ENCODE measurements at regions not wholly inside any gene's neighbourhood (a gene's known extent, or its start where the extent isn't known, plus 50 kb on each side); places are given as distances from the start of the nearest gene placed in this dataset.
"Not testable (repeated sequence)": the region's sequence is repeated elsewhere in the genome, so short reads cannot be mapped to it uniquely, and the experiment has no call there.

GRCh38 chr17:71578446-71578845 is 542.4 kb upstream of the SOX9 start:
- no peaks in the 10 kb centered on the region for H3K9me3 ChIP-seq (ENCODE audit: low read length)
- no peaks in the 10 kb centered on the region for H3K36me3 ChIP-seq (ENCODE audit: insufficient read depth, low read length)
- H3K4me3 ChIP-seq (ENCODE audit: low read length): no peak overlapping the region
- no peaks in the 10 kb centered on the region for H3K27me3 ChIP-seq (ENCODE audit: insufficient read depth, low read length)
- no peaks in the 10 kb centered on the region for H3K4me1 ChIP-seq (ENCODE audit: insufficient read depth, low read length)
- H2AFZ ChIP-seq (ENCODE audit: low read depth, low read length): no peak overlapping the region

- H3K4me1 ChIP-seq (ENCODE audit: insufficient read depth, low read length): no peaks in the 10 kb centered on the region
- no peaks in the 10 kb centered on the region for H3K27me3 ChIP-seq (ENCODE audit: insufficient read depth, low read length)
- H3K36me3 ChIP-seq (ENCODE audit: insufficient read depth, low read length): no peaks in the 10 kb centered on the region
- no peaks in the 10 kb centered on the region for H3K9me3 ChIP-seq (ENCODE audit: low read length)
- H3K4me3 ChIP-seq (ENCODE audit: low read length): no peak overlapping the region
- no peak overlapping the region for H2AFZ ChIP-seq (ENCODE audit: low read depth, low read length)
Observed at GRCh38 chr17:71580220-71580619, 540.6 kb upstream of the SOX9 start.

- no peaks in the 10 kb centered on the region for H3K9me3 ChIP-seq (ENCODE audit: low read length)
- H3K4me1 ChIP-seq (ENCODE audit: insufficient read depth, low read length): no peaks in the 10 kb centered on the region
- no peak overlapping the region for H3K4me3 ChIP-seq (ENCODE audit: low read length)
- H2AFZ ChIP-seq (ENCODE audit: low read depth, low read length): no peak overlapping the region
- H3K36me3 ChIP-seq (ENCODE audit: insufficient read depth, low read length): no peaks in the 10 kb centered on the region
- no peaks in the 10 kb centered on the region for H3K27me3 ChIP-seq (ENCODE audit: insufficient read depth, low read length)
Observed at GRCh38 chr17:71585540-71585939, 535.3 kb upstream of the SOX9 start.

- Histone ChIP-seq H3K36me3 (ENCODE audit: insufficient read depth, low read length) (no peaks in the 10 kb centered on the region), H3K4me1 (ENCODE audit: insufficient read depth, low read length) (no peaks in the 10 kb centered on the region), H3K27me3 (ENCODE audit: insufficient read depth, low read length) (no peaks in the 10 kb centered on the region), H3K4me3 (ENCODE audit: low read length) (no peak overlapping the region), H3K9me3 (ENCODE audit: low read length) (no peaks in the 10 kb centered on the region), H2AFZ (ENCODE audit: low read depth, low read length) (no peak overlapping the region)
Observed at GRCh38 chr17:71592431-71592830, 528.4 kb upstream of the SOX9 start.

GRCh38 chr17:71593078-71593477 is 527.7 kb upstream of the SOX9 start:
- Histone ChIP-seq H3K4me1 (ENCODE audit: insufficient read depth, low read length) (no peaks in the 10 kb centered on the region), H3K9me3 (ENCODE audit: low read length) (no peaks in the 10 kb centered on the region), H3K36me3 (ENCODE audit: insufficient read depth, low read length) (no peaks in the 10 kb centered on the region), H3K4me3 (ENCODE audit: low read length) (no peak overlapping the region), H3K27me3 (ENCODE audit: insufficient read depth, low read length) (no peaks in the 10 kb centered on the region), H2AFZ (ENCODE audit: low read depth, low read length) (no peak overlapping the region)

GRCh38 chr17:71599583-71599982 is 521.2 kb upstream of the SOX9 start:
- not testable (repeated sequence) for H3K36me3 ChIP-seq (ENCODE audit: insufficient read depth, low read length); H3K4me3 ChIP-seq (ENCODE audit: low read length); H3K4me1 ChIP-seq (ENCODE audit: insufficient read depth, low read length); H3K9me3 ChIP-seq (ENCODE audit: low read length); H3K27me3 ChIP-seq (ENCODE audit: insufficient read depth, low read length); H2AFZ ChIP-seq (ENCODE audit: low read depth, low read length)

- H3K9me3 ChIP-seq (ENCODE audit: low read length): no peaks in the 10 kb centered on the region
- H3K27me3 ChIP-seq (ENCODE audit: insufficient read depth, low read length): no peaks in the 10 kb centered on the region
- no peaks in the 10 kb centered on the region for H3K4me1 ChIP-seq (ENCODE audit: insufficient read depth, low read length)
- no peaks in the 10 kb centered on the region for H3K36me3 ChIP-seq (ENCODE audit: insufficient read depth, low read length)
- no peak overlapping the region for H2AFZ ChIP-seq (ENCODE audit: low read depth, low read length)
- no peak overlapping the region for H3K4me3 ChIP-seq (ENCODE audit: low read length)
Observed at GRCh38 chr17:71600137-71600789, 520.6 kb upstream of the SOX9 start.

- H3K4me1 ChIP-seq (ENCODE audit: insufficient read depth, low read length): no peaks in the 10 kb centered on the region
- no peaks in the 10 kb centered on the region for H3K27me3 ChIP-seq (ENCODE audit: insufficient read depth, low read length)
- no peak overlapping the region for H2AFZ ChIP-seq (ENCODE audit: low read depth, low read length)
- H3K36me3 ChIP-seq (ENCODE audit: insufficient read depth, low read length): no peaks in the 10 kb centered on the region
- no peak overlapping the region for H3K4me3 ChIP-seq (ENCODE audit: low read length)
- H3K9me3 ChIP-seq (ENCODE audit: low read length): no peaks in the 10 kb centered on the region
Observed at GRCh38 chr17:71601894-71602504, 518.8 kb upstream of the SOX9 start.

GRCh38 chr17:71613996-71614395 is 506.8 kb upstream of the SOX9 start:
- Histone ChIP-seq H3K4me1 (ENCODE audit: insufficient read depth, low read length) (no peaks in the 10 kb centered on the region), H3K36me3 (ENCODE audit: insufficient read depth, low read length) (no peaks in the 10 kb centered on the region), H3K27me3 (ENCODE audit: insufficient read depth, low read length) (no peaks in the 10 kb centered on the region), H2AFZ (ENCODE audit: low read depth, low read length) (no peak overlapping the region), H3K9me3 (ENCODE audit: low read length) (no peaks in the 10 kb centered on the region), H3K4me3 (ENCODE audit: low read length) (no peak overlapping the region)

- Histone ChIP-seq H3K4me3 (ENCODE audit: low read length) (no peak overlapping the region), H3K36me3 (ENCODE audit: insufficient read depth, low read length) (no peaks in the 10 kb centered on the region), H3K4me1 (ENCODE audit: insufficient read depth, low read length) (no peaks in the 10 kb centered on the region), H3K9me3 (ENCODE audit: low read length) (no peaks in the 10 kb centered on the region), H2AFZ (ENCODE audit: low read depth, low read length) (no peak overlapping the region), H3K27me3 (ENCODE audit: insufficient read depth, low read length) (no peaks in the 10 kb centered on the region)
Observed at GRCh38 chr17:71615820-71616219, 505.0 kb upstream of the SOX9 start.

- H3K9me3 ChIP-seq (ENCODE audit: low read length); H3K36me3 ChIP-seq (ENCODE audit: insufficient read depth, low read length); H3K27me3 ChIP-seq (ENCODE audit: insufficient read depth, low read length); H3K4me1 ChIP-seq (ENCODE audit: insufficient read depth, low read length); H2AFZ ChIP-seq (ENCODE audit: low read depth, low read length); H3K4me3 ChIP-seq (ENCODE audit: low read length): not testable (repeated sequence)
Observed at GRCh38 chr17:71617767-71618166, 503.1 kb upstream of the SOX9 start.

GRCh38 chr17:71625330-71625729 is 495.5 kb upstream of the SOX9 start:
- H3K36me3 ChIP-seq (ENCODE audit: insufficient read depth, low read length): no peaks in the 10 kb centered on the region
- no peaks in the 10 kb centered on the region for H3K4me1 ChIP-seq (ENCODE audit: insufficient read depth, low read length)
- no peaks in the 10 kb centered on the region for H3K27me3 ChIP-seq (ENCODE audit: insufficient read depth, low read length)
- H2AFZ ChIP-seq (ENCODE audit: low read depth, low read length): no peak overlapping the region
- no peaks in the 10 kb centered on the region for H3K9me3 ChIP-seq (ENCODE audit: low read length)
- no peak overlapping the region for H3K4me3 ChIP-seq (ENCODE audit: low read length)

GRCh38 chr17:71628306-71628705 is 492.5 kb upstream of the SOX9 start:
- H3K27me3 ChIP-seq (ENCODE audit: insufficient read depth, low read length): no peaks in the 10 kb centered on the region
- H2AFZ ChIP-seq (ENCODE audit: low read depth, low read length): no peak overlapping the region
- no peak overlapping the region for H3K4me3 ChIP-seq (ENCODE audit: low read length)
- H3K36me3 ChIP-seq (ENCODE audit: insufficient read depth, low read length): no peaks in the 10 kb centered on the region
- H3K4me1 ChIP-seq (ENCODE audit: insufficient read depth, low read length): no peaks in the 10 kb centered on the region
- H3K9me3 ChIP-seq (ENCODE audit: low read length): no peaks in the 10 kb centered on the region

- Histone ChIP-seq H3K9me3 (ENCODE audit: low read length) (no peaks in the 10 kb centered on the region), H3K27me3 (ENCODE audit: insufficient read depth, low read length) (no peaks in the 10 kb centered on the region), H3K36me3 (ENCODE audit: insufficient read depth, low read length) (no peaks in the 10 kb centered on the region), H2AFZ (ENCODE audit: low read depth, low read length) (no peak overlapping the region), H3K4me1 (ENCODE audit: insufficient read depth, low read length) (no peaks in the 10 kb centered on the region), H3K4me3 (ENCODE audit: low read length) (no peak overlapping the region)
Observed at GRCh38 chr17:71631483-71631882, 489.3 kb upstream of the SOX9 start.
